ENCODE measurements at regions not wholly inside any gene's neighbourhood (a gene's known extent, or its start where the extent isn't known, plus 50 kb on each side); places are given as distances from the start of the nearest gene placed in this dataset.
"Not testable (repeated sequence)": the region's sequence is repeated elsewhere in the genome, so short reads cannot be mapped to it uniquely, and the experiment has no call there.

DNA sequence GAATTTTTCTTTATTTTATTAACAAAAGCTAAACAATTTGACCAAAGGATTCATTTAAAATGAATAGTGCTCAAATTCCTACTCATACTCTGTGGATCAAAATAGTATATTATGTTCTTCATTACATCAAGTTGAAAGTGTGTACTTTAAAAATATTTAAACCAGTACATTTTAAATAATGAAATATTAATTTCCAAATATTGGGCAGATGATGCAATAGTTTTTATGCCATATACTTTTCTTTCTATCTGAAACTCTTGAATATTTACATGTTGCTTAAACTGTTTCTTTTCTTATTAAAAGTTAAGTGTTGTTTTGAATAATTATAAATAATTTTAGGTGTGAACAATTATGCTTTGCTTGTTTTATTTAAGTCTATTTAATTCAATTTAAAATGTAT, 144.7 kb upstream of the TMPRSS15 start:
- Mint-ChIP-seq H3K27ac (ENCODE audit: low read depth, unreplicated experiment) (no peak overlapping the region), H3K36me3 (ENCODE audit: insufficient read depth, unreplicated experiment) (no peaks in the 10 kb centered on the region), H3K4me1 (ENCODE audit: insufficient read depth, unreplicated experiment) (peaks cover 5% of the 10 kb centered on the region), H3K27me3 (ENCODE audit: insufficient read depth, unreplicated experiment) (peaks cover 14% of the 10 kb centered on the region), H3K4me3 (ENCODE audit: unreplicated experiment) (no peak overlapping the region), H3K9me3 (ENCODE audit: unreplicated experiment) (no peaks in the 10 kb centered on the region)
- DNase-seq (ENCODE audit: unreplicated experiment): no peak
- CTCF ChIA-PET: no interaction called here
- TF ChIP-seq, protein P1, sequence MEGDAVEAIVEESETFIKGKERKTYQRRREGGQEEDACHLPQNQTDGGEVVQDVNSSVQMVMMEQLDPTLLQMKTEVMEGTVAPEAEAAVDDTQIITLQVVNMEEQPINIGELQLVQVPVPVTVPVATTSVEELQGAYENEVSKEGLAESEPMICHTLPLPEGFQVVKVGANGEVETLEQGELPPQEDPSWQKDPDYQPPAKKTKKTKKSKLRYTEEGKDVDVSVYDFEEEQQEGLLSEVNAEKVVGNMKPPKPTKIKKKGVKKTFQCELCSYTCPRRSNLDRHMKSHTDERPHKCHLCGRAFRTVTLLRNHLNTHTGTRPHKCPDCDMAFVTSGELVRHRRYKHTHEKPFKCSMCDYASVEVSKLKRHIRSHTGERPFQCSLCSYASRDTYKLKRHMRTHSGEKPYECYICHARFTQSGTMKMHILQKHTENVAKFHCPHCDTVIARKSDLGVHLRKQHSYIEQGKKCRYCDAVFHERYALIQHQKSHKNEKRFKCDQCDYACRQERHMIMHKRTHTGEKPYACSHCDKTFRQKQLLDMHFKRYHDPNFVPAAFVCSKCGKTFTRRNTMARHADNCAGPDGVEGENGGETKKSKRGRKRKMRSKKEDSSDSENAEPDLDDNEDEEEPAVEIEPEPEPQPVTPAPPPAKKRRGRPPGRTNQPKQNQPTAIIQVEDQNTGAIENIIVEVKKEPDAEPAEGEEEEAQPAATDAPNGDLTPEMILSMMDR (IDR thresholded peaks at IDR 0.05; ENCODE audit: unreplicated experiment): no peak
- POLR2A ChIA-PET: no interaction called here
- intact Hi-C loops (cut with micrococcal nuclease): no loop called here
- no TSS peak for BruUV-seq (replicated peaks)

DNA sequence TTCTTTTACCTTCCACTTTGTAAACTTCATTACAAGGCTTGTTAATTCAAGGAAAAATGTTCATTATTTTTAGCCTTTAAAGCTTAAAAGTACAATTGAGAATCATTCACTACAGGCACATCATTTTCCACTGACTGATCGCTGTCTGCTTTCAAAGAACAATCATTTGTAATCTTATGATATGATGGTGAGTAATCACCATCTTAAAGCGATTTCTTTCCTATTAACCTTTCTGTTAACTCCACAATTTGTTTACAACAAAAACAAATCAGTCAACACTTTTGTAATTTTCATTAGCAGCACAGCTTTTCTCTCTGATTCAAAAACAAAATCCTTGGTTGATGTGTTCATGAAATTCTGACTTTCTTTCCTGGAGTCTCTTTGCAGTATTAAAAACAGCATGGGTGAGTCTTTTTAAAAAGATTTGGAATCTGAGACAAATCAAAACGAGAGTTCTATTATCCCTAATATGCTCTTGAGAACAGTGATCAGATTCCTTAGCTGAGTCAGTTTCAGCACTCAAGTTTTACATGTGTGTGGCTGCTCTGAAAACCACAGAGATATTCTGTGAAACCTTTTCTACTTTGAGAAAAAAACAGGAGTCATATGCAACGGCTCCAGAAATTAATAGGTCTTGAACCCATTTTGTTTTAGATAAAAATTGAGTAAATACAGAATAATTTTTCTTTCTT, 145.8 kb upstream of the TMPRSS15 start:
- no peak overlapping the region for H3K27ac Mint-ChIP-seq (ENCODE audit: low read depth, unreplicated experiment)
- H3K4me3 Mint-ChIP-seq (ENCODE audit: unreplicated experiment): no peak overlapping the region
- BruUV-seq (replicated peaks): no TSS peak
- intact Hi-C loops (cut with micrococcal nuclease): no loop called here
- peak; percentile 9 for DNase-seq (ENCODE audit: unreplicated experiment)
- CTCF ChIA-PET: no interaction called here
- POLR2A ChIA-PET: interaction anchor here (0.7 to 1.1 kb wide), 2 partner anchors 24 to 47 kb away, joined by 3 read pairs; no protein-coding TSS in a partner anchor
- H3K36me3 Mint-ChIP-seq (ENCODE audit: insufficient read depth, unreplicated experiment): no peaks in the 10 kb centered on the region
- H3K27me3 Mint-ChIP-seq (ENCODE audit: insufficient read depth, unreplicated experiment): peaks cover 7% of the 10 kb centered on the region
- TF ChIP-seq, protein P1 (IDR thresholded peaks at IDR 0.05; ENCODE audit: unreplicated experiment): no peak
- H3K4me1 Mint-ChIP-seq (ENCODE audit: insufficient read depth, unreplicated experiment): peaks cover 5% of the 10 kb centered on the region
- H3K9me3 Mint-ChIP-seq (ENCODE audit: unreplicated experiment): no peaks in the 10 kb centered on the region

DNA sequence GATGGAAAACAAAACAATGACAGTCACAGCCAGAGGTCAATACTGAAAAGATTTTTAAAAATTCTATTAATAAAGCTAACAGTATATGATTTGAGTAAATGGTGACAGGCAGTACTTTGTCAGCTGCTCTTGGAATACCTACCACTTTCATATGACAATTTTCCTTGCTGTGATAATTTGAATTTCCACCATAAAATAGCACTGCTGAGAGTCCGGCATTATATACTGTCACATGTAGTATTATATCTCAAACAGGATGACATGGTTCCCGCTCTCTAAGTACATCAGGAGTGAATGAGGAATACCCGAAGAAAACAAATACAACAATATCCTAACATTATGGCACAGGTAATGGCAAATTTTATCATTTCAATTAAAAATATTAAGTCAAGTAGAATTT, 146.8 kb upstream of the TMPRSS15 start:
- H3K36me3 Mint-ChIP-seq (ENCODE audit: insufficient read depth, unreplicated experiment): no peaks in the 10 kb centered on the region
- TF ChIP-seq, protein P1 (IDR thresholded peaks at IDR 0.05; ENCODE audit: unreplicated experiment): no peak
- intact Hi-C loops (cut with micrococcal nuclease): no loop called here
- ChIA-PET POLR2A (interaction anchor here (0.6 kb wide), 1 partner anchor 691 kb away, joined by 3 read pairs; no protein-coding TSS in a partner anchor), CTCF (interaction anchor here (0.7 kb wide), 1 partner anchor 42 kb away, joined by 3 read pairs; no protein-coding TSS in a partner anchor)
- no TSS peak for BruUV-seq (replicated peaks)
- no peak for DNase-seq (ENCODE audit: unreplicated experiment)
- no peak overlapping the region for H3K27ac Mint-ChIP-seq (ENCODE audit: low read depth, unreplicated experiment)
- H3K27me3 Mint-ChIP-seq (ENCODE audit: insufficient read depth, unreplicated experiment): no peaks in the 10 kb centered on the region
- H3K9me3 Mint-ChIP-seq (ENCODE audit: unreplicated experiment): no peaks in the 10 kb centered on the region
- no peak overlapping the region for H3K4me3 Mint-ChIP-seq (ENCODE audit: unreplicated experiment)
- peaks cover 5% of the 10 kb centered on the region for H3K4me1 Mint-ChIP-seq (ENCODE audit: insufficient read depth, unreplicated experiment)

DNA sequence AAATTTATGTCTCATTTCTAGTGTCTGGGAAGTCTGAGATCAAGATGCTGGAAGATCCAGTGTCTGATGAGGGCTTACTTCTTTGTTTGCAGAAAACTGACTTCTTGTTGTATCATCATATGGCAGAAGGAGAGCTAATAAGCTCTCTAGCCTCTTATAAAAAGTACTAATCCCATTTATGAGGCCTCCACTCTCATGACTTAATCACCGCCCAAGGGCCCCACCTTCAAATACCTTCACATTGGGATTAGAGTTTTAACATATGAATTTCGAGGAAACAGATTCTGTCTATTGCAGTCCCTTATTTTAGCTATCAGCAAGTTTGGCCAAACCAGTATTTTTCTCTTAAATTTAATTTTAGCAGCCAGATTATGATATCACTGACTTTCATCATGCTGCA, 150.2 kb upstream of the TMPRSS15 start:
- no peaks in the 10 kb centered on the region for H3K36me3 Mint-ChIP-seq (ENCODE audit: insufficient read depth, unreplicated experiment)
- POLR2A ChIA-PET: no interaction called here
- H3K27me3 Mint-ChIP-seq (ENCODE audit: insufficient read depth, unreplicated experiment): peaks cover 22% of the 10 kb centered on the region
- no TSS peak for BruUV-seq (replicated peaks)
- TF ChIP-seq, protein P1 (IDR thresholded peaks at IDR 0.05; ENCODE audit: unreplicated experiment): no peak
- no peak overlapping the region for H3K4me3 Mint-ChIP-seq (ENCODE audit: unreplicated experiment)
- CTCF ChIA-PET: no interaction called here
- no peaks in the 10 kb centered on the region for H3K9me3 Mint-ChIP-seq (ENCODE audit: unreplicated experiment)
- intact Hi-C loops (cut with micrococcal nuclease): no loop called here
- DNase-seq (ENCODE audit: unreplicated experiment): no peak
- H3K27ac Mint-ChIP-seq (ENCODE audit: low read depth, unreplicated experiment): no peak overlapping the region
- H3K4me1 Mint-ChIP-seq (ENCODE audit: insufficient read depth, unreplicated experiment): peaks cover 5% of the 10 kb centered on the region

DNA sequence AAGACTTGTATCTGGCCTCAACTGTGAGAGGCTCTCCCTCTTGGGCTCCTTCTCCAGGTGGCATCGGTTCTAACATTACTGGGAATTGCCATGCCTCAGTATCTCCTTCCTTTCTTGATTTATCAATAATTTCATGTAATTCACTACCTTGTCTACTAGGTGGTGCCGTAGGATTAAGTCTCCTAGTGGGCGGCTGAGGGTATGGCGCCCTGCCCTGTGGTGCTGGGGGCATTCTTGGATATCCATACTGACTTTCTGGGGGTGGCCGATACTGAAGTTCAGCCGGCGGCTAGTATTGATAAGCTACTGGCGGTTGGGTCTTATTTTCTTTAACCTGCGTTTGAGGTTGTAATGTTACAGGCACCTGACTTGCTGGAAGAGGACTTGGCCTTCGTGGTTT, 164.2 kb upstream of the TMPRSS15 start:
- H3K9me3 Mint-ChIP-seq (ENCODE audit: unreplicated experiment); POLR2A ChIA-PET; H3K36me3 Mint-ChIP-seq (ENCODE audit: insufficient read depth, unreplicated experiment); BruUV-seq (replicated peaks); DNase-seq (ENCODE audit: unreplicated experiment); H3K4me3 Mint-ChIP-seq (ENCODE audit: unreplicated experiment); H3K27me3 Mint-ChIP-seq (ENCODE audit: insufficient read depth, unreplicated experiment); CTCF ChIA-PET; H3K4me1 Mint-ChIP-seq (ENCODE audit: insufficient read depth, unreplicated experiment); H3K27ac Mint-ChIP-seq (ENCODE audit: low read depth, unreplicated experiment); intact Hi-C loops (cut with micrococcal nuclease): not testable (repeated sequence)
